Activated T-helper 2 cell treated with anti-CD3 and anti-CD28 coated beads, Interferon-gamma antibody, Interleukin-2, Interleukin-4, amounts not matched to agents 10 μg/mL and 5 μg/mL and 100 μg/mL, durations not matched to agents 14 hours and 24 hours and 36 hours (primary cell): ENCODE measurements at regions not wholly inside any gene's neighbourhood (a gene's known extent, or its start where the extent isn't known, plus 50 kb on each side); places are given as distances from the start of the nearest gene placed in this dataset.

Source experiments
- DNase-seq: peaks from one replicate; pipeline ENCODE4 v3.0.0; 2021; ENCODE audit warnings: low spot score
- H3K27ac Mint-ChIP-seq: one replicate; pipeline ENCODE4 v1.8.0; 2021; ENCODE audit warnings: mixed read lengths
- H3K27me3 Mint-ChIP-seq: one replicate; pipeline ENCODE4 v1.8.0; 2021; ENCODE audit warnings: low read depth, mixed read lengths
- H3K36me3 Mint-ChIP-seq: one replicate; pipeline ENCODE4 v1.8.0; 2021; ENCODE audit warnings: low read depth, mixed read lengths
- H3K4me1 Mint-ChIP-seq: one replicate; pipeline ENCODE4 v1.8.0; 2021; ENCODE audit warnings: low read depth, mixed read lengths
- H3K4me3 Mint-ChIP-seq: one replicate; pipeline ENCODE4 v1.8.0; 2021; ENCODE audit warnings: low read depth, mild to moderate bottlenecking, moderate library complexity, mixed read lengths
- H3K9me3 Mint-ChIP-seq: one replicate; pipeline ENCODE4 v1.8.0; 2021; ENCODE audit warnings: mixed read lengths
- intact Hi-C: fragments of 100-400 bp; cut with micrococcal nuclease; formaldehyde crosslinking; loops from one replicate; pipeline ENCODE4 v1.15.1; 2023

GRCh38 chr13:81492449-81492848 is 1151.5 kb upstream of the SPRY2 start:
- Mint-ChIP-seq H3K36me3 (no peaks in the 10 kb centered on the region), H3K4me1 (no peaks in the 10 kb centered on the region), H3K27me3 (no peaks in the 10 kb centered on the region), H3K9me3 (peaks cover 35% of the 10 kb centered on the region), H3K27ac (no peak overlapping the region), H3K4me3 (no peak overlapping the region)
- intact Hi-C loops = no loop called here
- DNase-seq = no peak

GRCh38 chr13:81488021-81488420 is 1147.1 kb upstream of the SPRY2 start:
- DNase-seq = no peak
- Mint-ChIP-seq H3K27ac (no peak overlapping the region), H3K27me3 (no peaks in the 10 kb centered on the region), H3K9me3 (peaks cover 7% of the 10 kb centered on the region), H3K4me1 (no peaks in the 10 kb centered on the region), H3K36me3 (no peaks in the 10 kb centered on the region), H3K4me3 (no peak overlapping the region)
- intact Hi-C loops = no loop called here

GRCh38 chr13:81487151-81487550 is 1146.2 kb upstream of the SPRY2 start:
- no peak overlapping the region for H3K27ac Mint-ChIP-seq
- H3K4me1 Mint-ChIP-seq = no peaks in the 10 kb centered on the region
- intact Hi-C loops = no loop called here
- H3K9me3 Mint-ChIP-seq = peaks cover 8% of the 10 kb centered on the region
- DNase-seq = no peak
- no peaks in the 10 kb centered on the region for H3K36me3 Mint-ChIP-seq
- H3K27me3 Mint-ChIP-seq = no peaks in the 10 kb centered on the region
- no peak overlapping the region for H3K4me3 Mint-ChIP-seq

GRCh38 chr13:81480634-81481033 is 1139.7 kb upstream of the SPRY2 start:
- no peak for DNase-seq
- Mint-ChIP-seq H3K27ac (no peak overlapping the region), H3K4me3 (no peak overlapping the region), H3K9me3 (peaks cover 22% of the 10 kb centered on the region), H3K36me3 (no peaks in the 10 kb centered on the region), H3K4me1 (no peaks in the 10 kb centered on the region), H3K27me3 (no peaks in the 10 kb centered on the region)
- intact Hi-C loops = no loop called here

GRCh38 chr13:81473366-81473899 is 1132.5 kb upstream of the SPRY2 start:
- peaks cover 44% of the 10 kb centered on the region for H3K9me3 Mint-ChIP-seq
- H3K4me3 Mint-ChIP-seq = no peak overlapping the region
- no peak for DNase-seq
- intact Hi-C loops = no loop called here
- no peak overlapping the region for H3K27ac Mint-ChIP-seq
- no peaks in the 10 kb centered on the region for H3K36me3 Mint-ChIP-seq
- H3K27me3 Mint-ChIP-seq = no peaks in the 10 kb centered on the region
- no peaks in the 10 kb centered on the region for H3K4me1 Mint-ChIP-seq

- no peak for DNase-seq
- no peaks in the 10 kb centered on the region for H3K27me3 Mint-ChIP-seq
- no peaks in the 10 kb centered on the region for H3K36me3 Mint-ChIP-seq
- H3K4me1 Mint-ChIP-seq = no peaks in the 10 kb centered on the region
- intact Hi-C loops = no loop called here
- no peak overlapping the region for H3K4me3 Mint-ChIP-seq
- H3K27ac Mint-ChIP-seq = no peak overlapping the region
- H3K9me3 Mint-ChIP-seq = peaks cover 30% of the 10 kb centered on the region
Measured at GRCh38 chr13:81458170-81458569, 1117.2 kb upstream of the SPRY2 start.

- H3K4me1 Mint-ChIP-seq = no peaks in the 10 kb centered on the region
Measured at GRCh38 chr13:81446441-81446840, 1105.5 kb upstream of the SPRY2 start.

GRCh38 chr13:81442904-81443303 is 1102.0 kb upstream of the SPRY2 start:
- H3K27ac Mint-ChIP-seq = no peak overlapping the region
- H3K9me3 Mint-ChIP-seq = peaks cover 36% of the 10 kb centered on the region
- intact Hi-C loops = no loop called here
- no peaks in the 10 kb centered on the region for H3K27me3 Mint-ChIP-seq
- H3K4me3 Mint-ChIP-seq = no peak overlapping the region
- DNase-seq = no peak
- no peaks in the 10 kb centered on the region for H3K4me1 Mint-ChIP-seq
- H3K36me3 Mint-ChIP-seq = no peaks in the 10 kb centered on the region

More at GRCh38 chr13:81446441-81446840, 1105.5 kb upstream of the SPRY2 start:
- Mint-ChIP-seq H3K4me3 (no peak overlapping the region), H3K9me3 (peaks cover 42% of the 10 kb centered on the region), H3K27me3 (no peaks in the 10 kb centered on the region), H3K27ac (no peak overlapping the region), H3K36me3 (no peaks in the 10 kb centered on the region)
- no peak for DNase-seq
- intact Hi-C loops = no loop called here

- peaks cover 26% of the 10 kb centered on the region for H3K9me3 Mint-ChIP-seq
- no peak overlapping the region for H3K27ac Mint-ChIP-seq
- H3K27me3 Mint-ChIP-seq = no peaks in the 10 kb centered on the region
Measured at GRCh38 chr13:81425286-81425685, 1084.4 kb upstream of the SPRY2 start.

GRCh38 chr13:81409284-81409683 is 1068.4 kb upstream of the SPRY2 start:
- no peak for DNase-seq
- Mint-ChIP-seq H3K36me3 (no peaks in the 10 kb centered on the region), H3K9me3 (peaks cover 38% of the 10 kb centered on the region), H3K27ac (no peak overlapping the region), H3K27me3 (no peaks in the 10 kb centered on the region), H3K4me3 (no peak overlapping the region), H3K4me1 (no peaks in the 10 kb centered on the region)
- intact Hi-C loops = no loop called here

More at GRCh38 chr13:81425286-81425685, 1084.4 kb upstream of the SPRY2 start:
- Mint-ChIP-seq H3K4me1 (no peaks in the 10 kb centered on the region), H3K36me3 (no peaks in the 10 kb centered on the region), H3K4me3 (no peak overlapping the region)
- DNase-seq = no peak
- intact Hi-C loops = no loop called here

GRCh38 chr13:81408647-81409046 is 1067.7 kb upstream of the SPRY2 start:
- H3K36me3 Mint-ChIP-seq = no peaks in the 10 kb centered on the region
- DNase-seq = no peak
- H3K4me3 Mint-ChIP-seq = no peak overlapping the region
- H3K27me3 Mint-ChIP-seq = no peaks in the 10 kb centered on the region
- intact Hi-C loops = no loop called here
- no peaks in the 10 kb centered on the region for H3K4me1 Mint-ChIP-seq
- H3K27ac Mint-ChIP-seq = no peak overlapping the region
- H3K9me3 Mint-ChIP-seq = peaks cover 36% of the 10 kb centered on the region

- Mint-ChIP-seq H3K4me3 (no peak overlapping the region), H3K27me3 (no peaks in the 10 kb centered on the region), H3K27ac (no peak overlapping the region), H3K4me1 (no peaks in the 10 kb centered on the region), H3K9me3 (peaks cover 28% of the 10 kb centered on the region), H3K36me3 (no peaks in the 10 kb centered on the region)
- intact Hi-C loops = no loop called here
- no peak for DNase-seq
Measured at GRCh38 chr13:81406639-81407292, 1065.8 kb upstream of the SPRY2 start.

GRCh38 chr13:81406022-81406421 is 1065.1 kb upstream of the SPRY2 start:
- H3K27me3 Mint-ChIP-seq = no peaks in the 10 kb centered on the region
- H3K9me3 Mint-ChIP-seq = peaks cover 22% of the 10 kb centered on the region
- no peaks in the 10 kb centered on the region for H3K36me3 Mint-ChIP-seq

More at GRCh38 chr13:81406022-81406421, 1065.1 kb upstream of the SPRY2 start:
- intact Hi-C loops = no loop called here
- no peak for DNase-seq
- no peaks in the 10 kb centered on the region for H3K4me1 Mint-ChIP-seq
- no peak overlapping the region for H3K4me3 Mint-ChIP-seq
- no peak overlapping the region for H3K27ac Mint-ChIP-seq
